Tibial artery (tissue), 4 donors: ENCODE measurements at regions not wholly inside any gene's neighbourhood (a gene's known extent, or its start where the extent isn't known, plus 50 kb on each side); places are given as distances from the start of the nearest gene placed in this dataset.

ENCODE experiments used
- DNase-seq, 2 donors: peaks; one replicate each; pipeline ENCODE4 v3.0.0-alpha.2; 2019
- H3K27ac ChIP-seq, 2 donors: fragments of 200-600 bp; sonication (generic) in 1 of 2; 1 replicate in 1 of 2; 2 replicates in 1 of 2; pipeline ENCODE4 v1.5.1; 2018 to 2019; ENCODE audit warnings: mild to moderate bottlenecking in 1 of 2
- H3K27me3 ChIP-seq, 2 donors: fragments of 200-600 bp; sonication (generic) in 1 of 2; one replicate each; pipeline versions ENCODE4 v1.5.1 to v1.6.0; 2016 to 2019
- H3K36me3 ChIP-seq, 3 donors: fragments of 200-600 bp; sonication (generic) in 2 of 3; one replicate each; pipeline ENCODE4 v1.5.1; 2016 to 2019; ENCODE audit warnings: mild to moderate bottlenecking in 2 of 3
- H3K4me1 ChIP-seq, 4 donors: fragments of 200-600 bp; sonication (generic) in 2 of 4; 1 replicate in 3 of 4; 2 replicates in 1 of 4; pipeline ENCODE4 v1.5.1; 2016 to 2019
- H3K4me3 ChIP-seq, 2 donors: fragments of 200-600 bp; sonication (generic) in 1 of 2; 1 replicate in 1 of 2; 2 replicates in 1 of 2; pipeline ENCODE4 v1.5.1; 2018 to 2019; ENCODE audit warnings: mild to moderate bottlenecking in 2 of 2
- H3K9me3 ChIP-seq, 3 donors: fragments of 200-600 bp; sonication (generic) in 1 of 3; one replicate each; pipeline ENCODE4 v1.5.1; 2016 to 2019
- intact Hi-C: fragments of 100-400 bp; cut with DNase I; formaldehyde crosslinking; loops from one replicate; pipeline ENCODE4 v1.15.0; 2023; ENCODE audit warnings: low total_unique reads
- TF ChIP-seq, protein P1 (sequence below), 2 experiments: fragments of 200-600 bp in 1 of 2; fragments of 450-650 bp in 1 of 2; IDR thresholded peaks; one replicate each; pipeline ENCODE4 v1.5.1; 2017 to 2019; ENCODE audit warnings: antibody characterized with exemption in 2 of 2, mild to moderate bottlenecking in 1 of 2, moderate library complexity in 1 of 2

DNA sequence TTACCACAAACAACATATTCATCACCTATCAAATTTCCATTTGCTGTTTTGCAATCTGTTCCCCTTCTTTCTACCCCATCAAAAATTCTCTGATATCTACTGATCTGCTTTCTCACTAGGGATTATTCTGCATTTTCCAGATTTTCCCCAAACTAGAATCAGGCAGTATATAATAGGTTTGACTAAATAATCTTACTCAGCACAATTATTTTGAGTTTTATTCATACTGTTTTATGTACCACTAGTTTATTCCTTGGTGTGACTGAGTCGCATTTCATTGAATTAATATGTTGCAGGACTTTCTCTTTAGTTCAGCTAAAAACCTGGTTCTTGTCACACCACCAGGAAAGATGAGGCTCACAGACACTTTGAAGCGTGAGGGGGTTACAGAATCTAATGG lies 131.4 kb downstream of the CYLC2 start:
- Histone ChIP-seq H3K27me3 (no peaks in the 10 kb centered on the region), H3K27ac (no peak overlapping the region), H3K4me1 (no peaks in the 10 kb centered on the region), H3K9me3 (peaks cover 0 to 18% (median 8%) of the 10 kb centered on the region in 3 donors), H3K4me3 (no peak overlapping the region), H3K36me3 (no peaks in the 10 kb centered on the region)
- intact Hi-C loops: no loop called here
- no peak for DNase-seq
- TF ChIP-seq, protein P1, sequence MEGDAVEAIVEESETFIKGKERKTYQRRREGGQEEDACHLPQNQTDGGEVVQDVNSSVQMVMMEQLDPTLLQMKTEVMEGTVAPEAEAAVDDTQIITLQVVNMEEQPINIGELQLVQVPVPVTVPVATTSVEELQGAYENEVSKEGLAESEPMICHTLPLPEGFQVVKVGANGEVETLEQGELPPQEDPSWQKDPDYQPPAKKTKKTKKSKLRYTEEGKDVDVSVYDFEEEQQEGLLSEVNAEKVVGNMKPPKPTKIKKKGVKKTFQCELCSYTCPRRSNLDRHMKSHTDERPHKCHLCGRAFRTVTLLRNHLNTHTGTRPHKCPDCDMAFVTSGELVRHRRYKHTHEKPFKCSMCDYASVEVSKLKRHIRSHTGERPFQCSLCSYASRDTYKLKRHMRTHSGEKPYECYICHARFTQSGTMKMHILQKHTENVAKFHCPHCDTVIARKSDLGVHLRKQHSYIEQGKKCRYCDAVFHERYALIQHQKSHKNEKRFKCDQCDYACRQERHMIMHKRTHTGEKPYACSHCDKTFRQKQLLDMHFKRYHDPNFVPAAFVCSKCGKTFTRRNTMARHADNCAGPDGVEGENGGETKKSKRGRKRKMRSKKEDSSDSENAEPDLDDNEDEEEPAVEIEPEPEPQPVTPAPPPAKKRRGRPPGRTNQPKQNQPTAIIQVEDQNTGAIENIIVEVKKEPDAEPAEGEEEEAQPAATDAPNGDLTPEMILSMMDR (IDR thresholded peaks at IDR 0.05): no peak

DNA sequence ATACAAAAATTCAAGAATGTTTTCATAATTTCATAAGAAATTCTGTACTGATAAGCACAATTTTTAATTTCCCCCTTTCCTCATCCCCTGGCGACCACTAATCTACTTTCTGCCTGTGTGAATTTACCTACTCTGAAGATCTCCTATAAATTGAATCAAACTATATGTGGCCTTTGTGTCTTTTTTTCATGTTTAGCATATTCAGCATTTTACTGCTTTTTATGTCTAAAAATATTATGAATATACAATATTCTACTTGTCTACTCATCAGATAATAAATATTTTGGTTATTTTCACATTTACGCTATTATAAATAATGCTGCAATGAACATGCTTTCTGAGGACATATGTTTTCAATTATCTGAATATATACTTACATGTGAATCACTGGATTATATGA lies 144.8 kb downstream of the CYLC2 start:
- TF ChIP-seq, protein P1 (IDR thresholded peaks at IDR 0.05): no peak
- H3K27ac ChIP-seq: no peak overlapping the region
- no peaks in the 10 kb centered on the region for H3K9me3 ChIP-seq
- no peaks in the 10 kb centered on the region for H3K36me3 ChIP-seq
- no peak overlapping the region for H3K4me3 ChIP-seq
- intact Hi-C loops: no loop called here
- H3K4me1 ChIP-seq: no peaks in the 10 kb centered on the region
- no peaks in the 10 kb centered on the region for H3K27me3 ChIP-seq
- no peak for DNase-seq

DNA sequence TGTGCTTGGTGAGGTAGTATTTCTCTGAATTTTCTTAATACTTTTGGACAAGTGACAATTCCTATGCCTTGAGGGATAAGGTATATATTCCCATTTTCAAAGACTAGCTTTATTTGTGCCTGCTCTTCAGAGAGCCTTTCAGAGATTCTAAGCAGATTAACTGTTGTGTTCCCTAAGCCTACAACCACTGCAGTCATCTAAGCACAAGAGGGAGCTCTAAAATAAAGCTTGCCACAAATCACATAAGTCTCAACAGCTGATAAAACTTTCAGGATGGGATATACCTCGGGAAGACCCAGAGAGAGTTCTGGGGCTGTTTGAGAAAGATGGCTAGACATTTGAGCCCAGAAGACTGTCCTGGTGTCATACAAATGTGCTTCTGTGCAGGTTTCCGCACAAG lies 157.3 kb downstream of the CYLC2 start:
- TF ChIP-seq, protein P1 (IDR thresholded peaks at IDR 0.05): no peak
- H3K27me3 ChIP-seq: no peaks in the 10 kb centered on the region
- no peak overlapping the region for H3K4me3 ChIP-seq
- no peaks in the 10 kb centered on the region for H3K36me3 ChIP-seq
- no peaks in the 10 kb centered on the region for H3K4me1 ChIP-seq
- no peak overlapping the region for H3K27ac ChIP-seq
- H3K9me3 ChIP-seq: peaks cover 0 to 6% (median 0%) of the 10 kb centered on the region in 3 donors
- no peak for DNase-seq
- intact Hi-C loops: no loop called here

DNA sequence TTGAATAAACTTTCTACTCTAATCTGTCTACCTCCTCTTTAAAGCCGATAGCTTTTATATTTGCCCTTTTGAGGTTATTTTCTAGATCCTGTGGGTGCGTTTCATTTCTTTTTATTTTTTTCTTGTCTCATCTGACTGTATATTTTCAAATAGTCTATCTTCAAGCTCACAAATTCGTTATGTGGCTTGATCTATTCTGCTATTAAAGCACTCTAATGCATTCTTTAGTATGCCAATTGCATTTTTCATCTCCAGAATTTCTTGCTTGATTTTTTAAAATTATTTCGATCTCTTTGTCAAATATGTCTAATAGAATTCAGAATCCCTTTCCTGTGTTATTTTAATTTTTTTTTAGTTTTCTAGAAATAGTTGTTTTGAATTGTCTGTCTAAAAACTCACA lies 172.4 kb downstream of the CYLC2 start:
- intact Hi-C loops: no loop called here
- no peak for DNase-seq
- no peaks in the 10 kb centered on the region for H3K4me1 ChIP-seq
- H3K27ac ChIP-seq: no peak overlapping the region
- H3K9me3 ChIP-seq: peaks cover 0 to 18% (median 8%) of the 10 kb centered on the region in 3 donors
- H3K36me3 ChIP-seq: no peaks in the 10 kb centered on the region
- H3K27me3 ChIP-seq: no peaks in the 10 kb centered on the region
- TF ChIP-seq, protein P1 (IDR thresholded peaks at IDR 0.05): no peak
- H3K4me3 ChIP-seq: no peak overlapping the region

DNA sequence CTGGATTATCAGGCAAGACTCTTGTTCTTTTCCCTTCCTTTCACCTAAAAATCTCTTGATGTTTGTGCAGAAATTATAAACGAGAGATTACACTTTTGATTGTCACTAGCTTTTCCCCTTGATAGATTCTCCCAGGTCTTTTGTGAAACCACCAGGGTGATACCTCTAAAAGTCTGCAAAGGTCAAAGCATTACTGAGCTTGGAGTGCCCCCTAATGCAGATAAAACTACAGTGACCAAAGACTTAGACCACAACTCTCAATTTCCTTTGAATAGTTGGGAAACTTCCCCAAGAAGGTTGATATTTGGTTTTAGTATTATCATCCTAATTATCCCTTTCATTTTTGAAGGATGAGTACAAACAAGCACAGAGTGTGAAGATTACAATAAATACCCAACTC lies 173.1 kb downstream of the CYLC2 start:
- TF ChIP-seq, protein P1 (IDR thresholded peaks at IDR 0.05): no peak
- H3K4me3 ChIP-seq: no peak overlapping the region
- no peaks in the 10 kb centered on the region for H3K4me1 ChIP-seq
- DNase-seq: no peak
- no peak overlapping the region for H3K27ac ChIP-seq
- H3K27me3 ChIP-seq: no peaks in the 10 kb centered on the region
- H3K9me3 ChIP-seq: peaks cover 0 to 18% (median 8%) of the 10 kb centered on the region in 3 donors
- intact Hi-C loops: no loop called here
- H3K36me3 ChIP-seq: no peaks in the 10 kb centered on the region

DNA sequence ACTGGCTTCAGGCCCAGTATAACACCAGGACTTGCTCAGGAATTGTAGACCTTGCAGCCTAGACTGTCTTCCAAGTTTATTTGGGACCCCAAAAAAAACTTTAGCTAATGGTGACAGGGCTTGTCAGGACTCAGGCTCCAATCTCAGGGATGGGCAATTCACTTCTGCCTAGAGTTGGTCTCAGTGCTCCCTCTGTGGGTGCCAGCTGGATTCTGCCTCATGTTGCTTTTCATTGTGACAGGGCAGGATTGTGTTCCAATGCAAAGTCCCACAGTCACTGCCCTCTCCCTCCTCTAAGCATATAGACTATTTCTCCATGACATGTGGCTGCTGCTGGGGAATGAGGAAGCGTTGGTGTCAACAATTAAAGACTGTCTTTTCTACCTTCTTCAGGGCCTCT lies 174.7 kb downstream of the CYLC2 start:
- H3K4me3 ChIP-seq: no peak overlapping the region
- intact Hi-C loops: no loop called here
- H3K27ac ChIP-seq: no peak overlapping the region
- DNase-seq: no peak
- peaks cover 0 to 18% (median 8%) of the 10 kb centered on the region in 3 donors for H3K9me3 ChIP-seq
- H3K4me1 ChIP-seq: no peaks in the 10 kb centered on the region
- TF ChIP-seq, protein P1 (IDR thresholded peaks at IDR 0.05): no peak
- no peaks in the 10 kb centered on the region for H3K27me3 ChIP-seq
- no peaks in the 10 kb centered on the region for H3K36me3 ChIP-seq
